B cell (primary cell): ENCODE measurements at regions not wholly inside any gene's neighbourhood (a gene's known extent, or its start where the extent isn't known, plus 50 kb on each side); places are given as distances from the start of the nearest gene placed in this dataset.

Experiments
- ATAC-seq: fragments of 200-7000 bp; cut with Tn5 transposase; one replicate; pipeline ENCODE4 v1.10.0; 2021; ENCODE audit warnings: low read depth, mild to moderate bottlenecking, moderate number of reproducible peaks, moderate library complexity
- CTCF ChIA-PET: fragments of 350-600 bp; sonication (Branson Sonifier 250); formaldehyde crosslinking; loops from one replicate; lab custom pipeline; 2021; ENCODE audit warnings: antibody characterized with exemption, inconsistent platforms; lab: Charles Lee
- POLR2A ChIA-PET: fragments of 350-600 bp; sonication (Branson Sonifier 250); formaldehyde crosslinking; loops from one replicate; lab custom pipeline; 2021; ENCODE audit warnings: antibody characterized with exemption; lab: Charles Lee
- DNase-seq: peaks from one replicate; pipeline ENCODE4 v3.0.0; 2013
- H2AFZ ChIP-seq: 2 replicates; pipeline ENCODE4 v1.6.1; 2012; ENCODE audit warnings: mild to moderate bottlenecking, low read depth, low read length; ENCODE audit not compliant: insufficient read depth, poor library complexity, severe bottlenecking
- H3K27ac ChIP-seq, 2 donors: 1 replicate in 1 of 2; 2 replicates in 1 of 2; pipeline ENCODE4 v1.5.1; 2012 to 2013; ENCODE audit warnings: low read length in 2 of 2, mild to moderate bottlenecking in 2 of 2, moderate library complexity in 1 of 2
- H3K27me3 ChIP-seq, 4 experiments: fragments of 200-600 bp in 1 of 4; sonication (generic) in 1 of 4; replicated peaks in 1 of 4; 1 replicate in 2 of 4; 2 replicates in 2 of 4; pipeline versions ENCODE4 v1.6.1 to v1.7.0; 2013 to 2016; ENCODE audit warnings: low read length in 3 of 4, mild to moderate bottlenecking in 2 of 4, mixed read lengths in 1 of 4, moderate library complexity in 1 of 4; ENCODE audit not compliant: insufficient read depth in 4 of 4, control insufficient read depth in 3 of 4; ENCODE audit errors: control extremely low read depth in 1 of 4
- H3K36me3 ChIP-seq, 2 experiments: replicated peaks in 1 of 2; 1 replicate in 1 of 2; 2 replicates in 1 of 2; pipeline versions ENCODE4 v1.6.1 to v1.7.1; 2013; ENCODE audit warnings: low read length in 1 of 2; ENCODE audit not compliant: insufficient read depth in 2 of 2, control insufficient read depth in 1 of 2; ENCODE audit errors: control extremely low read depth in 1 of 2, extremely low read depth in 1 of 2
- H3K4me1 ChIP-seq, 2 donors: fragments of 200-600 bp in 1 of 2; sonication (generic) in 1 of 2; 1 replicate in 1 of 2; 2 replicates in 1 of 2; pipeline versions ENCODE4 v1.5.1 to v1.6.1; 2013 to 2017; ENCODE audit warnings: low read length in 2 of 2; ENCODE audit not compliant: control insufficient read depth in 2 of 2, insufficient read depth in 2 of 2
- H3K4me2 ChIP-seq: replicated peaks from 2 replicates; pipeline ENCODE3; 2012; ENCODE audit warnings: mild to moderate bottlenecking, low read depth, low read length; ENCODE audit not compliant: poor library complexity, severe bottlenecking
- H3K4me3 ChIP-seq, 5 experiments: fragments of 200-600 bp in 1 of 5; sonication (generic) in 1 of 5; 1 replicate in 3 of 5; 2 replicates in 2 of 5; pipeline versions ENCODE4 v1.5.1 to v1.7.0; 2011 to 2016; ENCODE audit warnings: low read length in 4 of 5, mild to moderate bottlenecking in 4 of 5, low read depth in 2 of 5, control low read depth in 1 of 5, moderate library complexity in 1 of 5; ENCODE audit not compliant: insufficient read depth in 1 of 5; ENCODE audit errors: control extremely low read depth in 1 of 5, extremely low read depth in 1 of 5
- H3K79me2 ChIP-seq: fragments of 200-600 bp; sonication (generic); one replicate; pipeline ENCODE4 v1.6.0; 2016; ENCODE audit warnings: low read length; ENCODE audit not compliant: control insufficient read depth, insufficient read depth
- H3K9ac ChIP-seq: fragments of 200-600 bp; sonication (generic); 2 replicates; pipeline ENCODE4 v1.6.1; 2017; ENCODE audit warnings: mild to moderate bottlenecking, low read length, moderate library complexity
- H3K9me3 ChIP-seq, 3 donors: one replicate each; pipeline versions ENCODE4 v1.6.1 to v1.7.1; 2013; ENCODE audit warnings: low read length in 2 of 3; ENCODE audit not compliant: control insufficient read depth in 2 of 3, insufficient read depth in 1 of 3; ENCODE audit errors: control extremely low read depth in 1 of 3
- H4K20me1 ChIP-seq: 2 replicates; pipeline ENCODE4 v1.6.0; 2012; ENCODE audit warnings: mild to moderate bottlenecking, low read length; ENCODE audit not compliant: insufficient read depth, control insufficient read depth, poor library complexity, severe bottlenecking
- H3K27ac Mint-ChIP-seq: one replicate; pipeline ENCODE4 v1.8.0; 2021; ENCODE audit warnings: mixed read lengths
- H3K27me3 Mint-ChIP-seq: one replicate; pipeline ENCODE4 v1.8.0; 2021; ENCODE audit warnings: mixed read lengths
- H3K4me1 Mint-ChIP-seq: one replicate; pipeline ENCODE4 v1.8.0; 2021; ENCODE audit warnings: mixed read lengths
- H3K4me3 Mint-ChIP-seq: one replicate; pipeline ENCODE4 v1.8.0; 2021; ENCODE audit warnings: mixed read lengths
- H3K9me3 Mint-ChIP-seq: one replicate; pipeline ENCODE4 v1.8.0; 2022; ENCODE audit warnings: mixed read lengths; ENCODE audit not compliant: insufficient read depth
- CTCF ChIP-seq: fragments of 200-600 bp; IDR thresholded peaks from one replicate; pipeline ENCODE4 v1.8.0; 2022; ENCODE audit warnings: antibody characterized with exemption, mild to moderate bottlenecking
- EZH2 ChIP-seq: IDR thresholded peaks from 2 replicates; pipeline ENCODE4 v1.6.1; 2012; ENCODE audit warnings: borderline replicate concordance, low read depth, mild to moderate bottlenecking, moderate library complexity, low read length; ENCODE audit not compliant: insufficient read depth, poor library complexity, severe bottlenecking
- WGBS: methylation state at CpG from one replicate; pipeline ENCODE4 v1.1.5; 2013; ENCODE audit warnings: missing lambda C conversion rate; ENCODE audit not compliant: insufficient coverage; 5-methylcytosine and 5-hydroxymethylcytosine counted together
- intact Hi-C: fragments of 100-400 bp; cut with micrococcal nuclease; formaldehyde crosslinking; loops from one replicate; pipeline ENCODE4 v1.10.0; 2022

- H3K27ac ChIP-seq, result no peak overlapping the region
- H3K79me2 ChIP-seq, result no peaks in the 10 kb centered on the region
- H3K4me3 Mint-ChIP-seq, result no peak overlapping the region
- no peak overlapping the region for H3K4me3 ChIP-seq
- no peaks in the 10 kb centered on the region for H3K36me3 ChIP-seq
- intact Hi-C loops, result no loop called here
- H3K4me1 Mint-ChIP-seq, result no peaks in the 10 kb centered on the region
- H3K27me3 ChIP-seq, result no peaks in the 10 kb centered on the region
- H3K9me3 Mint-ChIP-seq, result no peaks in the 10 kb centered on the region
- DNase-seq (no peak), ATAC-seq (no peak)
- no peaks in the 10 kb centered on the region for H4K20me1 ChIP-seq
- 80% methylated on average over 2 of the region's 3 CpGs for WGBS
- ChIA-PET POLR2A (no interaction called here), CTCF (no interaction called here)
- no peak for TF ChIP-seq CTCF
- TF ChIP-seq EZH2, result no peak
- H3K27ac Mint-ChIP-seq, result no peak overlapping the region
- no peak overlapping the region for H3K9ac ChIP-seq
- no peak overlapping the region for H3K4me2 ChIP-seq
- no peak overlapping the region for H2AFZ ChIP-seq
- H3K4me1 ChIP-seq, result no peaks in the 10 kb centered on the region
- peaks cover 10% of the 10 kb centered on the region for H3K27me3 Mint-ChIP-seq
- H3K9me3 ChIP-seq, result no peaks in the 10 kb centered on the region
Measured at GRCh38 chr1:208534979-208535378, 290.8 kb upstream of the PLXNA2 start.

GRCh38 chr1:208535511-208535910 lies 291.3 kb upstream of the PLXNA2 start:
- Mint-ChIP-seq H3K4me3 (no peak overlapping the region), H3K4me1 (no peaks in the 10 kb centered on the region), H3K9me3 (no peaks in the 10 kb centered on the region), H3K27ac (no peak overlapping the region), H3K27me3 (peaks cover 7% of the 10 kb centered on the region)
- H3K4me3 ChIP-seq, result no peak overlapping the region
- DNase-seq, result no peak
- no peaks in the 10 kb centered on the region for H3K36me3 ChIP-seq
- no peaks in the 10 kb centered on the region for H3K4me1 ChIP-seq
- ChIA-PET POLR2A (no interaction called here), CTCF (no interaction called here)
- H3K79me2 ChIP-seq, result no peaks in the 10 kb centered on the region
- no peak for ATAC-seq
- TF ChIP-seq EZH2 (no peak), CTCF (no peak)
- 75% methylated on average over 4 of the region's 7 CpGs for WGBS
- no peak overlapping the region for H3K9ac ChIP-seq
- H3K9me3 ChIP-seq, result no peaks in the 10 kb centered on the region
- H3K4me2 ChIP-seq, result no peak overlapping the region
- no peaks in the 10 kb centered on the region for H3K27me3 ChIP-seq
- no peak overlapping the region for H3K27ac ChIP-seq
- H4K20me1 ChIP-seq, result no peaks in the 10 kb centered on the region
- intact Hi-C loops, result no loop called here
- H2AFZ ChIP-seq, result no peak overlapping the region
